HK-2 (cell line): ENCODE measurements at regions not wholly inside any gene's neighbourhood (a gene's known extent, or its start where the extent isn't known, plus 50 kb on each side); places are given as distances from the start of the nearest gene placed in this dataset.
"Not testable (repeated sequence)": the region's sequence is repeated elsewhere in the genome, so short reads cannot be mapped to it uniquely, and the experiment has no call there.

ENCODE experiments used
- DNase-seq: peaks from one replicate; pipeline ENCODE4 v3.0.0-alpha.2; 2018; ENCODE audit not compliant: unreplicated experiment

GRCh38 chr6:79431537-79431933 lies 105.7 kb downstream of the LCA5 start:
- no peak for DNase-seq

DNA sequence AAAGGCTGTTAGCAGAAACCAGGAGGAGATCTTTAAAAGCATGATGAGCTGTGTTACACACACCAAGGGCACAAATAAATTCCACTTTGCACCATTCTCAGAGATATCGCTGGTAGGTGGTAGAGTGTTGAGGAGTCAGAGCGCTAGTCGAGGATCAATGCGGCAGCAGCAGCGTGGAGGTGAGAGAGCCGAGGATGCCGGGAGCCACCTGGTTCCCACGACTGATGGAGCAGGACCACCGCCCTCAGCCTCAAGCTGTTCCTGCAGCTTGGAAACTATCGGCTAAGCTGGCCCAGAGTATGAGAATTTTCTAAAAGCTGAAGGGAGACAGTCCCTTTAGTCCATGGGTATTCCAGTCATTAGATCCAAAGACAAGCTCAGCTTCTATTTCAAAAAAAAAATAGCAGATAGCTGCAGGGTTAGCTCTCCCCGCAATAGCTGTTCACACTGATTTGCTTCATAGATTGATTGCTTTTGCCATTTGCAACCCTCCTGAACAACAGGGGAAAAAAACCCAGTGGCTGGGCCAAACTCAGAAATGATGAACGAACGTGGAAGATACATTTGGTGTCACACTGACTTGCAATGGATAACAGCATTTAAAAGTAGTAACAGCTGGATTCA lies 106.2 kb downstream of the LCA5 start:
- no peak for DNase-seq

DNA sequence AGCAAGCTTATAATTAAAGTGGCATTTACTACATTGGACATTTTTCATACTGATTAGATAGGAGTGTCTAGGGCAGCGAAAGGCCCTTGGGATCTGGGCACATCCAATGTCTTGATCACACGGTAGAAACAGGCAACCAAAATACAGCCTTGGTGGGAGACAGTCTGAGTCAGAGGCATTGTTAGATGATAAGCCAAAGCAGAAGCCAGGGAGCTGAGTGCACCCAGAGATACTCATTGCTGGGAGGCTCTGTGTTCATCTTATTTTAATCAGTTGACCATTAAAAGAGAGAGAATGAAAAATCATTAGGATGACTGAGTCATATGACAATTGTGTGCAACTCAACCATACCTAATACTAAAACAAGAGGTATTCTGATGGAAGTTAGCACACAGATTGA lies 109.5 kb downstream of the LCA5 start:
- no peak for DNase-seq

GRCh38 chr6:79426625-79427278 lies 110.5 kb downstream of the LCA5 start:
- no peak for DNase-seq

DNA sequence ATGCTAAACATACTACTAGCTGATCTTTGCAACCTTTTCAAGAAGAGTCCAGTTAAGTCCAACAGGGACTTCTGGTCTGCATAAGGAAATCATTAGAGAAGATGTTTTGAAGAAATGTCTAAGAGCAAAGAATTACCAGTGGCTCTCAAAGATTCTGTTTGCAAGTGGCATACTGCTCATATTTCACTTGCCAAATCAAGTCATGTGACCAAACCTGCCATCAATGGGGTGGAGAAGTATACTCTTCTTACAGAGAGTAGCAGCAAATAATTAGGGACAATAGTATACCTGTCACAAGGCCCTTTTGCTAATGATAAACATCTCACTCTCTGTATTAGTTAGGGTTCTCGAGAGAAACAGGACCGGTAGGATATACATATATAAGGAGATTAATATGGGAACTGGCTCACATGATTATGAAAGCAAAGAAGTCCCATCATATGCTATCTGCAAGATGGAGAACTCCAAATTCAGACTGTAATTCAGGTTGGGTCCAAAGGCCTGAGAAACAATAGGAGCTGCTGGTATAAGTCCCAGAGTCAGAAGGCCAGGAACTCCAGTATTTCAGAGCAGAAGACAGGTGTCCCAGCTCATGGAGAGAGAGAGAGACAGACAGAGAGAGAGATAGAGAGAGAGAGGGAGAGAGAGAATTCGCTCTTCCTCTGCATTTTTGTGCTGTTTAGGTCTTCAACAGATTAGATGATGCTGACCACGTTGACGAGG lies 111.5 kb downstream of the LCA5 start:
- DNase-seq, result no peak

GRCh38 chr6:79423216-79423615 lies 114.0 kb downstream of the LCA5 start:
- no peak for DNase-seq

GRCh38 chr6:79422666-79423065 lies 114.6 kb downstream of the LCA5 start:
- no peak for DNase-seq

DNA sequence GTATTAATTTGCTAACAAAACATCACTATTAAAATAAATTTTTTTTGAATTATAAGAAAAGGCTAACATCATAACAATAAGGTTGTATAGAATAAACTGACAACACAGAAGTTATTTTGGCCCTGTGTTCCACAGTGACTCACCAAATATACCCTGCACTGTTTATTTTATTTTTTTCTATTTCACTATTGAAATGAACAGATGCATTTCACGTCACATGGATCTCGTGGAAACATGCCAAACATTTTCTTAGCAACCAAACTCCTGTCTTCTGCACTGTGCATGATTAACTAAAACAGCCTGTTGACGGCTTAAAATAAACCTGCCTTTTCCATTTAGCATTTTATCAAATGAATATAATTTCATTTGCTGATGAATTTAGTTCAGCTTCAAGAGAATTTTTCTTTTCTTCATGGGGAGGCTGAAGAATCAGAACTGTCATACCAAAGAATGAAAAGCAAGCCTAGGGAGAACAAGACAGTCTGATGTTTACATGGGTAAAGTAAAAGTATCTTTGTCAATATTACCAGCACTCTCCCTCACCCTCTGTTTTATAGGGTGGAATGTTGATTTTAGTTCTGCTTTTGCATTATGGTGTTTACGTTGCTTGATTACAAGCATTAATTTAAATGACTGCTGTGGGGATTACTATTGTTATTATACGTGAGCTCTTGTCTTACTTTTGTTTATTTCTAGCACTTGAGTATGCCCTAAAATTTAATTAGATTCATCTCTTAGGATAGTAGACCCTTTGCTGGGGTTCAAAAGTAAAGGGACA lies 115.3 kb downstream of the LCA5 start:
- no peak for DNase-seq

DNA sequence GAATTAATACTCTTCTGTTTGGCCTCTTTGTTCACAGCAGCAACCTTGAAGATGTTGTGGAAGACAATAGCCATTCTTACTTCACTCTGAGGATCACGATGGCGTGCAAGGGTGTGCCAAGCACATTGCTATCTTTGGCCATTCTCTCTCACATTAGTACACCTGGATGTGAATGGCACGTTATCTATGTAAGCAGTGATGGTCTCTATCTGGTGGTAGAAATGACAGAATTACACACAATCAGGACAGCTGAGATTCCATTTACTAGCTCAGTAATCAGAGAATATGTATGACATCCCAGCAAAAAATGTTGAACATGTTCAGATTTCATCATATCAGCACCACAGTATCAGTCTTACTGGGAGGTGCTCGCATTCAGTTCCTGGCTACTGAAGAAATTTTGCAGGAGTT lies 116.2 kb downstream of the LCA5 start:
- no peak for DNase-seq

GRCh38 chr6:79420054-79420453 lies 117.2 kb downstream of the LCA5 start:
- no peak for DNase-seq

DNA sequence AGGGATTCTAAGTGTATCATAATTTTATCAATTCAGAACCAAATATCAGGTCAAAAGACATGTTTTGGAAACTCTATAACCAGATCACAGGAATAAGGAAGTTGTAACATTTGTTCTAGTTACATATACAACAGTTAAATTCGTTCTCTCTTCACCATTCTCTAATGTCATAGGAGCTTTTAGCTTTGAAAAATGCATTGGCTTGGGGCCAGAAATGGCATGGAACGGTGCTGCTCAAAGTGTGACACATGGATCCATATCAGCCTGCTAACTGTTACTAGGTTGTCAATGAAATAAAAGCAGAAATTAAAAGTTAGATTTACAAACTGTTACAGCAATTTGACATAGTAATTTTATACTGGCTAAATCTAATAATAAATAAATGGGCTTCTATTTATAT lies 120.3 kb downstream of the LCA5 start:
- no peak for DNase-seq

GRCh38 chr6:79413562-79414002 lies 123.6 kb downstream of the LCA5 start:
- no peak for DNase-seq

DNA sequence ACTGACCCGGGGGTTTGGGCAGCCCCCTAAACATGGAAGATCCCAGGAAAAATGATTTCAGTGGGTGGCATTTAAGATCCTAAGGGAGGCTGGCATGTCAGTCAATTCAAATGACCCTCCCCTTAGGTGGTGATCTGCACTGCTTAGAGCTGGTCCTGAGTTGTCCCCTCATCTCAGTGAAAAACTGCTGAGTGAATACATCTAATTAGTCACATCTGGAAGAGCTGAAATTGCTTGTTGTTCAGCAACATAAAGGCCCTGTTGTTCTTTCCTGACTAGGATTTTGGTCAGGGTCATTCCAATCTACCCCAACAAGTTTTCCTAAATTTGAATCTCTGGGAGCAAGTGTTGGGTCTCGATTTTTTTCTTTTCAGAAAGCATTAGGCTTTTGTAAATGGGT lies 126.4 kb downstream of the LCA5 start:
- DNase-seq, result no peak

DNA sequence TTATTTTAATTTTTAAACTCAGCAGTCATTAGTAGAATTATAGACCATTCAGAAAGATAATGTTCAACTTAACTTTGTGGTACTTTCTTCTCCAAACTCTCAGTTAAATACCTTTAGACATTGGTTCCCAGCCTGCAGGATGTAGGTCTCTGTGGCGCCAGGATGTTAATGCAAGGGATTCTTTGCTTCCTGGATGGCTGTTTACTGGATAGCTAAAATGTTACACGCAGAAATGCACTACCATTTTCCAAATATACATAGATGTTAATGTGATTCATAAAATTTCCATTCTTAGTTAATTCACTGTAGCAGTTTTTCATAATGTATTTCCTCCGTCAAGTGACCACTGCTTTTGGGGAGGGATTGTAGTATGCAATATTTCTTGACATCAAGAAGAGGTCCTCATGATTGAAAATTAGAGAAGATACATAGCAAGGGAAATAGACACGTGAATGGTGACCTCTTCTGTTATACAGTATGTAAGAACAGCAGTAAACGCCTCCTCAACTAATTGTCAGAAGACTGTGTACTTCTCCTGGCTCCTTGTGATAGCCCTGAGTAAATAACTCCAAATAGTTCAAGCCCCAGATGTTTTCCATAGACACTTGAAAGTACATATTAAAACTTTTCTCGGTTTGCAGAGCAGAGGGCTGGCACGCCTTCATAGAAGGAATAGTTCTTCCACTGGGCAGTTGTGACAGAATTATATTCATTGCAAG lies 128.8 kb downstream of the LCA5 start:
- no peak for DNase-seq

DNA sequence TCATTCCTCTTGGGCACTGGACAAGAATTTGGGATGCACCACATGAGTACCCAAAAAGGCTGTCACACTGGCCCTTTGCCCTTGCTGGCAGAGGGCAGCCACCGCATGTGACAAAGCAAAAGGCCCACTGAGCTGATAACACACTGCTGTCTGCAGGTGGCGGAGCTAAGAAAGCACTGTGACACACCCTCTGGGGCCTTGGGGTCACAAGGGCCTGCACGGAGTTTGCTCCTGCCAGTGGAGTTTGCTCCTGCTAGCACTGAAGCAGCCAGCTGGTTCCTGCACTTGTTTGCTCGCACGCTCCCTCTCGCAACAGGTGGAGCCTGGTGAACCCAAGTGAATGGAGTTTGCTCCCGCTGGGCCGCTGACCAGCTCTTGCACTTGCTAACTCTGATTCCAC lies 132.6 kb downstream of the LCA5 start:
- no peak for DNase-seq

DNA sequence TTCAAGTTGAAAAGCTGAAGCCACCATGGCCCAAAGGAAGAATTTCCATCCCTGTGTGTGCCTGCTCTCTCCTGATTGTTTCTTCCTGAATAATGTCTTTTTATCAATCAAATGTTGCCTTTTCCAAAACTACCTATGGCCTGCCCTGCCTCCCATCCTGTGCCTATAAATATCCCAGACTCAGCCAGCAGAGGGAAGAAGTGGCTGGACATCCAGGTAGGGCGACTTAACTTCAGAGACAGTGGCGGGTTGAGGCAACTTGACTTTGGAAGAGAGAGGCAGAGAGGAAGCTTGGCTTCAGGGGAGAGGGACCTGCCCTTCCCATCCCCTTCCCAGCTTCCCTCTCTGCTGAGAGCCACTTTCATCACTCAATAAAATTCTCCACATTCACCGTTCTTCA lies 133.0 kb downstream of the LCA5 start:
- no peak for DNase-seq

GRCh38 chr6:79403563-79403962 lies 133.7 kb downstream of the LCA5 start:
- DNase-seq, result no peak

DNA sequence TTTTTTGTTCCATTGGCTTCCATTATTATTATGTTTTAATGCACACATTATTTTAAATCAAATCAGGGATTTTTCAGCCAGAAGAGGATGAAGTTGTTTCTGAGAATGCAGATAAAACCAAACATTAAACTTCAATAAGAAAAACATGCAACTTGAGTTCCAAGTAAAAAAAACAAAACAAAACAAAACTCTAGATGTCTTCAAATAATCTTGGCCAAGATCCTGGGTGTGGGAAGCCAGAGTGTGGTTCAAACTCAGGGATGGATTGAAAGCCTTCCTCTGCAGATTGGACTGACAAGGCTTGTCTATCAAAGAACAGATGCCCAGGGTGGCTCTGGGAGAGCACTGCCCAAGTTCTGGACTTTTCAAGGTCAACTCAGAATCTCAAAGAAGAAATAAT lies 134.1 kb downstream of the LCA5 start:
- no peak for DNase-seq

GRCh38 chr6:79399499-79399898 lies 137.7 kb downstream of the LCA5 start:
- DNase-seq, result no peak

GRCh38 chr6:79398617-79399016 lies 138.6 kb downstream of the LCA5 start:
- not testable (repeated sequence) for DNase-seq

DNA sequence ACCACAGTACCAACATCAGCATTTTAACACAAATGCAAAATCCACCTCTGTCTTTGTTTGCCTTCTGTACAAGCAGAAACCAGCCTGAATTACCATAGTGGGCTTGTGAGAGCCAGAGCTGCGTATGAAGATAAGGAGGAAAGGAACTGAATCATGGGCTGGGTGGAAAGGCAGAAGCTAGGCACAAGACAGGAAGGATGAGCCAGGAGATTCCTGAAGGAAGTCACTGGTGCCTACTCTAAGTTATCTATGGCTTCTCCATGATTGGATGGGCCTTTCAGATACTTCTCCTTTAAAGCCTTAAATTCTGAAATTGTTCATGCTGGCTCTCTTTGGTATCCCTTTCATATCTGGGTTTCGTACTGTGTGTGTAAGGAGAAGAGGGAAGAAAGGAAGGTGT lies 140.6 kb downstream of the LCA5 start:
- no peak for DNase-seq

GRCh38 chr6:79394690-79395089 lies 142.5 kb downstream of the LCA5 start:
- DNase-seq, result no peak
